Endothelial cell of umbilical vein (primary cell): ENCODE measurements at regions not wholly inside any gene's neighbourhood (a gene's known extent, or its start where the extent isn't known, plus 50 kb on each side); places are given as distances from the start of the nearest gene placed in this dataset.

Source experiments
- POLR2A ChIP-seq: IDR thresholded peaks from 2 replicates; pipeline ENCODE4 v1.6.1; 2012; ENCODE audit warnings: low read depth, mild to moderate bottlenecking, control low read depth, low read length
- TF ChIP-seq, protein P1 (sequence below), 2 donors: IDR thresholded peaks; 1 replicate in 1 of 2; 2 replicates in 1 of 2; pipeline ENCODE4 v1.5.1; 2011; ENCODE audit warnings: low read length in 2 of 2, mild to moderate bottlenecking in 2 of 2, moderate library complexity in 2 of 2, control low read depth in 1 of 2, inconsistent platforms in 1 of 2, low read depth in 1 of 2; ENCODE audit not compliant: insufficient read depth in 1 of 2; ENCODE audit errors: extremely low read depth in 1 of 2

- no peak for TF ChIP-seq POLR2A
- TF ChIP-seq, protein P1, sequence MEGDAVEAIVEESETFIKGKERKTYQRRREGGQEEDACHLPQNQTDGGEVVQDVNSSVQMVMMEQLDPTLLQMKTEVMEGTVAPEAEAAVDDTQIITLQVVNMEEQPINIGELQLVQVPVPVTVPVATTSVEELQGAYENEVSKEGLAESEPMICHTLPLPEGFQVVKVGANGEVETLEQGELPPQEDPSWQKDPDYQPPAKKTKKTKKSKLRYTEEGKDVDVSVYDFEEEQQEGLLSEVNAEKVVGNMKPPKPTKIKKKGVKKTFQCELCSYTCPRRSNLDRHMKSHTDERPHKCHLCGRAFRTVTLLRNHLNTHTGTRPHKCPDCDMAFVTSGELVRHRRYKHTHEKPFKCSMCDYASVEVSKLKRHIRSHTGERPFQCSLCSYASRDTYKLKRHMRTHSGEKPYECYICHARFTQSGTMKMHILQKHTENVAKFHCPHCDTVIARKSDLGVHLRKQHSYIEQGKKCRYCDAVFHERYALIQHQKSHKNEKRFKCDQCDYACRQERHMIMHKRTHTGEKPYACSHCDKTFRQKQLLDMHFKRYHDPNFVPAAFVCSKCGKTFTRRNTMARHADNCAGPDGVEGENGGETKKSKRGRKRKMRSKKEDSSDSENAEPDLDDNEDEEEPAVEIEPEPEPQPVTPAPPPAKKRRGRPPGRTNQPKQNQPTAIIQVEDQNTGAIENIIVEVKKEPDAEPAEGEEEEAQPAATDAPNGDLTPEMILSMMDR (IDR thresholded peaks at IDR 0.05; ENCODE audit: extremely low read depth in 1 of 2, insufficient read depth in 1 of 2, low read depth in 1 of 2, low read length in 2 of 2) = no peak
These were observed 329.8 kb upstream of the TMPO start for GRCh38 chr12:98185606-98186005.
